ENCODE measurements at regions not wholly inside any gene's neighbourhood (a gene's known extent, or its start where the extent isn't known, plus 50 kb on each side); places are given as distances from the start of the nearest gene placed in this dataset.

GRCh38 chr15:39058351-39059131, 493.9 kb upstream of the RASGRP1 start (continued):
- TF ChIP-seq ZNF142 (CRISPR knock-in tag; IDR thresholded peaks at IDR 0.05) (no peak), ZNF496 (CRISPR knock-in tag; IDR thresholded peaks at IDR 0.05; ENCODE audit: insufficient replicate concordance) (no peak), NKX3-1 (CRISPR knock-in tag; IDR thresholded peaks at IDR 0.05) (no peak), AKAP8 (CRISPR knock-in tag; IDR thresholded peaks at IDR 0.05) (no peak), CREM (IDR thresholded peaks at IDR 0.05) (no peak), CREM (CRISPR knock-in tag; IDR thresholded peaks at IDR 0.05) (no peak), ARHGAP35 (CRISPR knock-in tag; IDR thresholded peaks at IDR 0.05; ENCODE audit: borderline replicate concordance) (no peak), ZNF772 (CRISPR knock-in tag; IDR thresholded peaks at IDR 0.05) (no peak), HIVEP1 (CRISPR knock-in tag; IDR thresholded peaks at IDR 0.05) (no peak)
